AG20443 (cell line): ENCODE measurements at regions not wholly inside any gene's neighbourhood (a gene's known extent, or its start where the extent isn't known, plus 50 kb on each side); places are given as distances from the start of the nearest gene placed in this dataset.

ENCODE experiments used
- DNase-seq: peaks from one replicate; pipeline ENCODE4 v3.0.0; 2012; ENCODE audit warnings: low spot score, mixed read lengths

- DNase-seq = no peak
These were observed 65.0 kb upstream of the POU2AF1 start for GRCh38 chr11:111444040-111444439.

GRCh38 chr11:111443640-111444039 lies 64.6 kb upstream of the POU2AF1 start:
- DNase-seq = no peak

GRCh38 chr11:111443032-111443431 lies 64.0 kb upstream of the POU2AF1 start:
- no peak for DNase-seq

GRCh38 chr11:111441443-111441842 lies 62.4 kb upstream of the POU2AF1 start:
- no peak for DNase-seq

GRCh38 chr11:111440416-111441205 lies 61.5 kb upstream of the POU2AF1 start:
- no peak for DNase-seq

GRCh38 chr11:111439901-111440300 lies 60.8 kb upstream of the POU2AF1 start:
- DNase-seq = no peak

- no peak for DNase-seq
These were observed 59.9 kb upstream of the POU2AF1 start for GRCh38 chr11:111438846-111439520.

GRCh38 chr11:111438168-111438567 lies 59.1 kb upstream of the POU2AF1 start:
- no peak for DNase-seq

GRCh38 chr11:111435046-111435698 lies 56.1 kb upstream of the POU2AF1 start:
- DNase-seq = no peak

GRCh38 chr11:111429066-111429506 lies 50.0 kb upstream of the POU2AF1 start:
- peak; percentile 64 for DNase-seq
